IPS-11a (cell line): ENCODE measurements at regions not wholly inside any gene's neighbourhood (a gene's known extent, or its start where the extent isn't known, plus 50 kb on each side); places are given as distances from the start of the nearest gene placed in this dataset.
"Not testable (repeated sequence)": the region's sequence is repeated elsewhere in the genome, so short reads cannot be mapped to it uniquely, and the experiment has no call there.

Source experiments
- H3K4me3 ChIP-seq: one replicate; pipeline ENCODE4 v1.5.1; 2013; ENCODE audit warnings: low read depth, low read length, control low read depth

DNA sequence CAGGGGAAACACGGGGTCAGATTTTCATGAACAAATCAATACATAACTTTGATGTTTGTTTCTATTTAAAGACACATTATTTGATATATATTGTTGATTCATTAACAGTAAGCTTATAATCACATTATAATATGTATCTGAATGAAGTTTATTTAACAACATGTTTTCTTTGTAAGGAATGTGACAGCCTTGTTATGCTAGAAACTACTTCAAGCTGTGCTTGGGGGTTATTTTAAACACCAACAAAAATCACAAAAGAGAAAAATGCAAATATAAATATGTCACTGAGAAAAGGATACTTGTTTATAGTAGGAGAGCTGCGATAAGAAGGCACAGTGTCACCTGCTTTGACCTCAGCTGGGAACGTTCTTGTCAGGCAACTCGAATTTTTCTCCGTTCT lies 354.6 kb upstream of the AGA start:
- H3K4me3 ChIP-seq, result no peak overlapping the region

DNA sequence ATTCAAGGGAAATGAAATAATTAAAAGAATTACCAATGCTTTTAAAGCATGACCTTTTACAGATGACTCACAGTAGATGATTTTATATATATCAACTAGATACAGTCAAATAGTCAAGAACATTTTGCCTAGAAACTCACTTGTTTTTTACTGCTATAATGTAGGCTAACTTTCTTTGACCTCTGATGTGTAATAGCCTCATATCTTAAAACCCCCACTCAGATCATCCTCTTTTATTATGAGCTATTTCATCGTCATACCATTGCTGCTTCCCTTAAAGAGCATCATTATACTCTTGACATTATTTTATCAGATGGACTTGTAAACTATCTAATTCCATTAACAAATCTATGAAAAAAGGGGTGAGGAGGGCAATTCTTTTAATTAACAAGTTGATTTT lies 355.9 kb upstream of the AGA start:
- H3K4me3 ChIP-seq, result no peak overlapping the region

DNA sequence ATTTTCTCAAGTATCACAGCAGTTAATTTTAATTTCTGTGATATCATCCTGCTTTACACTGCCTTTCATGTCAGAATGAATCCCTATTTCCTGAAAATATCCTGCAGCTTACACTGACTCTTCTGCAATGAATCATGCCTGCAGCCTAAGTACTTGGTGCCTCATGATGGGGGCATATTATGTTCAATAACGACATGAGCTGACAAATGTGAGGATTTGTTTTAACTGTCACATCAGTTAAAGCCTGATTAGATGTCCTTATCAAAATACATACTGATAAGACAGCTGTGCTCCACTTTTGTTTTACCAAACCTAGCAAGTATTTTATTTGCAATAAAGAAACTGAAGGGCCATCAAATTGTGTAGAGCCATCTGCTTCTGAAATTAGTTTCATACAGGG lies 359.9 kb upstream of the AGA start:
- no peak overlapping the region for H3K4me3 ChIP-seq

DNA sequence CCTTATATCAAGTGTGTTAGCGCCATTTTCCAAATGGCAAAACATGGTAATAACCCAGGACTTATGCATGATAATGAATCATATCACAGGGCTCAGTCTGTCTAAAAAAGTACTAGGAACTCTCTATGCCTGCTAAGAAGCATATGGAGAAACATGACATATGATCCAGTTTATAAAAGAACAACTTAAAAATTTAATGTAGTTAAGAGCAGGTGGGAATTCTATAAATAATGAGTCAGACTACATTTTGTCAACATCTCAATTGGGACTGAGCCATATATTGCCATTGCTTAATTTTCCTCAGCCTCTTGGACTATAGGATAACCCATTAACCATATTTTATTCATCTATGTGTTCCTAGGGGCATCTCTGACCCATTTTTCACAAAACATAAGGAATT lies 360.4 kb upstream of the AGA start:
- no peak overlapping the region for H3K4me3 ChIP-seq

DNA sequence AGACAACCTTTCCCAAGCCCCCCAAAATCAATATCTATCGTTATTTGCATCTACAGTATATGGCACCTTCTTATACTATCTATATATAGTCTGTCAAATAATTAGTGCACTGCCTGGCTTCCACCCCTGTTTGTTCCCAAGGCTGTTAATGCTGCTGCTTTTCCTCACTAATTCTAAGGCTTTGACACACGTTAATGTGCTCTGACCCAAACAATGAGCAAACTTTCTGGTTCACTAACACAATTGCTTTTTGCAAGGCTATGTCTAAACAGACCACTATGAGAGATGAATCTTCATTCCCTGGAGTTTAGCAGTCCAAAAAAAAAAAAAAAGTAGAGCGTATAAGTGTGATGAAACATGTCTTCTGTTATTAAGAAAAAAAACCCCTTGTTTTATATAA lies 360.9 kb upstream of the AGA start:
- no peak overlapping the region for H3K4me3 ChIP-seq

DNA sequence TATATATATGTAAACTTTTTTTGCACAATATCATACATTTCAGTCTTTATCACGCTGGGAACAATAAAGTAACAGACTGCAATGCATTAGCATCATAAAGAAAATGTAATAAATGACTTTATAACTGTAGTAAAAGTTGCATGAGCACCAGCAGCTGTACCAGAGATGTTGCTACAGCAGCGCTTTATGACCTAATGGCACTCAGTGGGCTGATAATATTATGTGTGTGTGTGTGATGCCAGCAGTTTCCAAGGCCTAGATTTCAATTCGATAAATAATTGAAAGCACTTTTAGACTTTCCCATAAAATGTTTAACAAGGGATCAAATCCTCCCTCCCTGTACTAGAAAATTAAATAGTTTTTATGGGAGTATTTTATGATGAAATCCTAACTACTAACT lies 367.6 kb upstream of the AGA start:
- H3K4me3 ChIP-seq, result no peak overlapping the region

DNA sequence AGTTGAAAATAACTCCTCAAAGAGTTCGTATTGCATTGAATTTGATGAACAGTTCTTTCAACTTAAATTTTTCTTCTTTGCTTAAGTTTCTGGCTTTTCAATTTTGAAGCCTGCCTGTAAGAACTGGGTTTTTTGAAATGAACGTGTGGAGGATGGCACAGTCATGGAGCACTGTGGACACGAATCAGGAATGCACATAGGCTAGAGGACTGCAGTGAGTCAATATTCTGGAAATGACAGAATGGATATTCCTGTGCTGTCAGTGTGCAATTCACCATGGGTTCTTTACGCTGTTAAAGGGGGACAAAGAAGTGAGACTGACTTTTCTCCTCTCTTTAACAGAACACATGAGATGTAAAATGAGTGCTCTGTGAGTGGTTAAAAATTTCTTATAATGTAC lies 368.0 kb upstream of the AGA start:
- no peak overlapping the region for H3K4me3 ChIP-seq

GRCh38 chr4:177818392-177818791 lies 376.2 kb upstream of the AGA start:
- not testable (repeated sequence) for H3K4me3 ChIP-seq

GRCh38 chr4:177826973-177827372 lies 384.7 kb upstream of the AGA start:
- H3K4me3 ChIP-seq, result no peak overlapping the region

GRCh38 chr4:177841258-177841657 lies 399.0 kb upstream of the AGA start:
- H3K4me3 ChIP-seq, result no peak overlapping the region

GRCh38 chr4:177853229-177853628 lies 411.0 kb upstream of the AGA start:
- no peak overlapping the region for H3K4me3 ChIP-seq

DNA sequence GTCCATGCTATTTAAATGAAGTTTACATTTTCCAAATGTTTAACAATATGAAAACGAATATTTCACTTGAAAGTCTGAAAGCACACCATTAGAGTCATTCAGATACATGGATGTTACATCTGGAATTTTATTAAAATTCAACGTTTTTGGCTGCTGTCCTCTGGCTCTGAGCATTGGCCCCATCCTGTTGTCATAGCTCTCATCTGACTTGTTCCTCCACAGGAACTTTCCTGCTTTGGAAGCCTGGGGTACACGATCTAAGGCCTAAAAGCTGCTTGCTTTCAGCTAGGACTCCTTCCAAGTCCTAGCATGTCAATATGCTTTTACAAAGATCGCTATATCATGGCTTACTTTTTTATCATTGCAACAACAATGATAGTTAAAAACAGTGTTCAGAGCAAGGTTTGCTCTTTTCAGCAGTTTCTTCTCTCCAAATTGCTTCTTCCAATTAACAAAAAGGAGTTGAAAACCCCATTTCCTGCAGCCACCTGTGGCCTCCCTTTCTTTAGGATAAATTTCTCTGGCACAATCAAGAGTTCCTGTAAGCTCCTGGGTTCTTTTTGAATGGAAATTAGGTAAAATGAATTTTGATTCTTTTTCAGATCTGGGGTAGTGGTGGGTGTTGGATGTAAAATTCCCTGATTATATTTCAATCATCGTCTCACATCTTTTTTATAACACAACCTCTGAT lies 413.4 kb upstream of the AGA start:
- no peak overlapping the region for H3K4me3 ChIP-seq

- no peak overlapping the region for H3K4me3 ChIP-seq
These were observed 417.9 kb upstream of the AGA start for GRCh38 chr4:177860171-177860570.

- H3K4me3 ChIP-seq, result no peak overlapping the region
These were observed 419.4 kb upstream of the AGA start for GRCh38 chr4:177861551-177862094.

DNA sequence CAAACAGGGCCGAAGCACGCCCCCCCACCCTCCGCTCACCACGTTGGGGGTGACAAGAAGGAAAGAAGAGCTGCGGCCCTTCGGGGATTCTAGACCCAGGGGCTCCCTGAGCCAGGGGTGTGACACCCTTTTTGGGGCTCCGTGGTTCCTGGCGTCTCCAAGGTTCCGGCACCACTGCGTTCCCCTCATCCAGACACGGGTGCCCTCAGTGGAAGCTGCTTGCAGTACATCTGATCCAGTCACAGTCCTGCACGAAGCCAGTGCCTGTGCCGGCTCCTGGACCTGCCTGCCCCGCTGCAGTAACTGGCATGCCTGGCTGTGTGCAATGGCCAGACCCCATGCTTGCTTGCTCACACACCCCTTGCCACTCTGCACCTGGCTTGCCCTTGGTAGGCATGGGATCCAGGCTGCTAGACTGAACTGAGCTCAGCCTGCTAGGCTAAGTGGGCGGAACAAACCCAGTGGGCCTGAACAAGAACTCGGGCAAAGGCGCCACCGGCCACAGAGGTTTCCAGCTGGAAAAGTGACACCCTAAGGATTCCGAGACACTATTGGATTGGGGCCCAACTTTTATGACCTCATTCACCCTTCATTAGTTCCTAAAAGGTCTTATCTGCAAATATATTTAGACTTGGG lies 420.4 kb upstream of the AGA start:
- no peak overlapping the region for H3K4me3 ChIP-seq

DNA sequence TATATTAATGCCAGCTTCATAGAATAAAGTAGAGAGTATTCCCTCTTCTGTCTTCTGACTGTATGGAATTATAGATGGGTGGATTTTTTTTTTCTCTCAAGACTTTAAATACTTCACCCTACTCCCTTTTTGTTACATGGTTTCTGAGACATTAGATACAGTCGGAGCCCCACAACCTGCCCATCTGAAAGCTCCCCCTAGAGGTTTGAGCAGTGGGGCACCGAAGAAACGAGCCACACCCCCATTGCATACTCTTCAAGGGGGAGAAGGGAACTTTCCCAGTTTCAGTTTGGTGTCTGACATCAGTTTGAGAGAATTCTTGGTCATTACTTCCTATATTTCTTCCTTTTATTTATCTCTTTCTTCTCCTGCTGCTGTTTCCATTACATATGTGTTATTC lies 437.6 kb upstream of the AGA start:
- H3K4me3 ChIP-seq, result no peak overlapping the region

DNA sequence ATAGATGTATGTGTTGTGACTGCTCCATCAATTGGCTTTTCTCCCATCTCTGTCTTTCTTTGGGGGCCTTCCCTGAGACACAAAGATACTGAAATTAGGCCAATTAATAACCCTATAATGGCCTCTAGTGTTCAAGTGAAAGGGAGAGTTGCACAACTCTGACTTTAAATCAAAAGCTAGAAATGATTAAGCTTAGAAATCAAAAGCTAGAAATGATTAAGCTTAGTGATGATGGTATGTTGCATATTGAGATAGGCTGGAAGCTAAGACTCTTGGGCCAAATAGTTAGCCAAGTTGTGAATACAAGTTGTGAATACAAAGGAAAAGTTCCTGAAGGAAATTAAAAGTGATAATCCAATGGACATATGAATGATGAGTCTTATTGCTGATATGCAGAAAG lies 452.9 kb upstream of the AGA start:
- H3K4me3 ChIP-seq, result no peak overlapping the region

DNA sequence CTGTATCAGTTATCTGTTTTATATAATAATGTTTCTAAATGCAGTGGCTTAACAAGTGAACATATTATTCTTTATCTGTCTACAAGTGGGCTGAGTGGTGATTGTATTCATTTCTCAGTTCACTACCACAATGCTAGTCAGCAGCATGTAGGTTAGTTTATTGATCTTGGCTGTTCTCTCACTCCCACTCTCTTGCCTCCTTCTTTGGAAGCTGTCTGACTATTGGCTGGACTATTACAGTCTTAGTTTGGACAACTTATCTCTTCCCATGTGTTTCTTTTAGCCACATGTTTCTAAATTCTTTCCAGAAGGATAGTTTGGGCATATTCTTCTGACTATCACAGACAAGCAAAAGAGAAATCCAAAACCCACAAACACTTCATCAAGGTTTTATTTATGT lies 459.5 kb upstream of the AGA start:
- H3K4me3 ChIP-seq, result no peak overlapping the region

GRCh38 chr4:177902386-177902785 lies 460.1 kb upstream of the AGA start:
- no peak overlapping the region for H3K4me3 ChIP-seq

DNA sequence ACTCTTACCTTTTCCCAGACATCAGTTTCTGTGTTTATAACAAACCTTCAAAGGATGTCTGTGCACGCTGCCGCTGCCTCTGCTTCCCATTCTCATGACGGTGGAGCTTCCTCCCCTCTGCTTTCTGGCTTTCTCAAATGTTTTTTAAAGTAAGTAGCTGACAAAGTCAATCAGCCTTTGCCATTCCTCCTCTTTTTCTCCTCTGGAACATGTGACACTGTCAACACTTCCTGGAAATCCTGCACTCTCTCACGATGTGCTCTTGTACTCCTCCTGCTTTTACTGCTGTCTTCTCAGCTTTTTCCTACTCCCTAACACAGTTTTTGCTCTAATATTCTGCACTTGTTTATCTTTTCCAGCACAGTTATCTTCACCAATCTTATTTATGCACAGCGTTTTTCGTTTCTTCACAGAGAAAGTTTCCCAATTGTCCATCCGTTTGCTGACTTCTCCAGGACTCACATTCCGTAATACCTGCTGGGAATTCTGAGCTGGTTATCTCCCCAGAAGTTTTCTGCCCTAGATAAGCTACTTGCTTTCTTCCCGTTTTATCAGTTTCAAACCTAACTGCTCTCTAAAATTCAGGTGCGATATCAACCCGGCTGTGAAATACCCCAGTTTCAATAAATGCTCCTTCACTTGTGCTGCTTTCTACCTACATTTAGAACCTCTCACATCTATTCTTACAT lies 465.6 kb upstream of the AGA start:
- no peak overlapping the region for H3K4me3 ChIP-seq

- H3K4me3 ChIP-seq, result no peak overlapping the region
These were observed 479.5 kb upstream of the AGA start for GRCh38 chr4:177921715-177922114.

DNA sequence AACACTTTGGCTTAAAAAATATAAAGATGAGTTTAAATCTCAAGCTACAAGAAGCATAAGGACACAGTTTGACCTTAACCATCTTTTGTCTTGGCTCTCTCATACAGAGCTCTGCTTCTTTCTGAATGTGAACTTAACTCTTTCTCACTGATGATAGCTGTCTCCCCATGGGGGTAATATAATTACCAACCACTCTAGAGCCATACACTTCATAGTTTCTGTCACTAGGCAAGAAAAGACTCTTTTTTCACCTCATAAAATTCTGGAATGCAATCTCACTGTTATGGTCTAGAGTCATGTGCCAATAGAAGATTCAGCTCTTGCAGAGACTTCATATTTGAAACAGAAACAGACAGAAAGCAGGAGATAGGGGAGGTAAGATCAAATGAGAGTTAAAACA lies 481.7 kb upstream of the AGA start:
- no peak overlapping the region for H3K4me3 ChIP-seq
